DMS153 treated with DMSO at 0.1 percent for 48 hours (cell line): ENCODE measurements at regions not wholly inside any gene's neighbourhood (a gene's known extent, or its start where the extent isn't known, plus 50 kb on each side); places are given as distances from the start of the nearest gene placed in this dataset.

Source experiments
- DNase-seq: peaks from one replicate; lab custom pipeline; 2025; ENCODE audit not compliant: unreplicated experiment; lab: John Stamatoyannopoulos, UW

GRCh38 chr10:53022611-53023088 is 250.1 kb upstream of the MBL2 start:
- DNase-seq, result no peak

GRCh38 chr10:53013201-53013810 is 240.7 kb upstream of the MBL2 start:
- no peak for DNase-seq

- no peak for DNase-seq
These were observed 237.7 kb upstream of the MBL2 start for GRCh38 chr10:53009961-53010907.

GRCh38 chr10:53007527-53007842 is 234.9 kb upstream of the MBL2 start:
- no peak for DNase-seq

- DNase-seq, result no peak
These were observed 234.3 kb upstream of the MBL2 start for GRCh38 chr10:53006663-53007526.

GRCh38 chr10:53005612-53006345 is 233.2 kb upstream of the MBL2 start:
- DNase-seq, result no peak

- DNase-seq, result no peak
These were observed 230.5 kb upstream of the MBL2 start for GRCh38 chr10:53003094-53003493.

GRCh38 chr10:52999681-53000080 is 227.1 kb upstream of the MBL2 start:
- DNase-seq, result no peak

GRCh38 chr10:52999258-52999657 is 226.7 kb upstream of the MBL2 start:
- DNase-seq, result no peak

- DNase-seq, result no peak
These were observed 224.4 kb upstream of the MBL2 start for GRCh38 chr10:52997007-52997406.

GRCh38 chr10:52994370-52994769 is 221.8 kb upstream of the MBL2 start:
- no peak for DNase-seq

- no peak for DNase-seq
These were observed 220.5 kb upstream of the MBL2 start for GRCh38 chr10:52993109-52993508.

GRCh38 chr10:52992567-52992966 is 220.0 kb upstream of the MBL2 start:
- DNase-seq, result no peak

- no peak for DNase-seq
These were observed 216.3 kb upstream of the MBL2 start for GRCh38 chr10:52988923-52989322.

- DNase-seq, result no peak
These were observed 213.5 kb upstream of the MBL2 start for GRCh38 chr10:52986125-52986524.

- DNase-seq, result no peak
These were observed 211.6 kb upstream of the MBL2 start for GRCh38 chr10:52984169-52984568.

- no peak for DNase-seq
These were observed 206.9 kb upstream of the MBL2 start for GRCh38 chr10:52979295-52979990.

GRCh38 chr10:52977581-52977980 is 205.0 kb upstream of the MBL2 start:
- no peak for DNase-seq

- DNase-seq, result no peak
These were observed 195.5 kb upstream of the MBL2 start for GRCh38 chr10:52967806-52968795.
